ENCODE measurements at regions not wholly inside any gene's neighbourhood (a gene's known extent, or its start where the extent isn't known, plus 50 kb on each side); places are given as distances from the start of the nearest gene placed in this dataset.

DNA sequence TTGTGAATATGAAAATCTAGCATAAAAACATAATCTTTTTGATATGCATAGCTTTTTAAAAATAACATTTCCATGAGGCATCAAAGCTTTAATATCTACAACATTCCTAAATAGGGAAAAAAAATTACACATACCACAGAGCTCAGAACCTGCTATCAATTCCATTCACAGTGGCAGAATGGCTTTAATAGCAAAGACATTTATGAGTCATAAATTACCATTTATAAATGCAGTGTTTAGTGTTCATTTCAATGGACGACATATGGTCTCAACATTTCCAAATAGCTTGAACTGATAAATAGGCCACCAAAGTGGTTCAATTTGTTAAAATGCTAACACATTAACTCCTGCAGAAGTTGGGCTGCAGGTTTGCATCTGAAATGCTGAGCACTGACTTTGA, 600.6 kb upstream of the SETBP1 start:
- H3K4me1 Mint-ChIP-seq (ENCODE audit: low read depth, unreplicated experiment), result peaks cover 22% of the 10 kb centered on the region
- Histone ChIP-seq H2AFZ (ENCODE audit: low read depth, low read length) (no peak overlapping the region), H3K27ac (ENCODE audit: low read depth, low read length) (peak overlapping the region; percentile 79), H4K20me1 (ENCODE audit: insufficient read depth, low read length) (no peaks in the 10 kb centered on the region), H3K9me3 (ENCODE audit: insufficient read depth, low read depth, low read length) (no peaks in the 10 kb centered on the region), H3K4me3 (ENCODE audit: insufficient read depth, low read depth, low read length) (no peak overlapping the region), H3K4me2 (ENCODE audit: low read length) (peak overlapping the region; percentile 73), H3K36me3 (ENCODE audit: insufficient read depth, low read length) (no peaks in the 10 kb centered on the region), H3K9ac (ENCODE audit: low read length) (no peak overlapping the region), H3K79me2 (ENCODE audit: insufficient read depth, low read length) (no peaks in the 10 kb centered on the region), H3K4me1 (ENCODE audit: insufficient read depth, low read length) (peaks cover 12% of the 10 kb centered on the region), H3K27me3 (ENCODE audit: insufficient read depth, low read length) (no peaks in the 10 kb centered on the region)
- peak; percentile 57 for DNase-seq (ENCODE audit: low read depth)
- peak; percentile 29 for FAIRE-seq
- no peak overlapping the region for H3K4me3 Mint-ChIP-seq (ENCODE audit: unreplicated experiment)
- H3K36me3 Mint-ChIP-seq (ENCODE audit: low read depth, unreplicated experiment), result no peaks in the 10 kb centered on the region
- peak overlapping the region; percentile 91 for H3K27ac Mint-ChIP-seq (ENCODE audit: unreplicated experiment)
- no peaks in the 10 kb centered on the region for H3K27me3 Mint-ChIP-seq (ENCODE audit: low read depth, unreplicated experiment)
- TF ChIP-seq EZH2 (IDR thresholded peaks at IDR 0.05; ENCODE audit: insufficient read depth, low read length), result no peak
- TF ChIP-seq, protein P1, sequence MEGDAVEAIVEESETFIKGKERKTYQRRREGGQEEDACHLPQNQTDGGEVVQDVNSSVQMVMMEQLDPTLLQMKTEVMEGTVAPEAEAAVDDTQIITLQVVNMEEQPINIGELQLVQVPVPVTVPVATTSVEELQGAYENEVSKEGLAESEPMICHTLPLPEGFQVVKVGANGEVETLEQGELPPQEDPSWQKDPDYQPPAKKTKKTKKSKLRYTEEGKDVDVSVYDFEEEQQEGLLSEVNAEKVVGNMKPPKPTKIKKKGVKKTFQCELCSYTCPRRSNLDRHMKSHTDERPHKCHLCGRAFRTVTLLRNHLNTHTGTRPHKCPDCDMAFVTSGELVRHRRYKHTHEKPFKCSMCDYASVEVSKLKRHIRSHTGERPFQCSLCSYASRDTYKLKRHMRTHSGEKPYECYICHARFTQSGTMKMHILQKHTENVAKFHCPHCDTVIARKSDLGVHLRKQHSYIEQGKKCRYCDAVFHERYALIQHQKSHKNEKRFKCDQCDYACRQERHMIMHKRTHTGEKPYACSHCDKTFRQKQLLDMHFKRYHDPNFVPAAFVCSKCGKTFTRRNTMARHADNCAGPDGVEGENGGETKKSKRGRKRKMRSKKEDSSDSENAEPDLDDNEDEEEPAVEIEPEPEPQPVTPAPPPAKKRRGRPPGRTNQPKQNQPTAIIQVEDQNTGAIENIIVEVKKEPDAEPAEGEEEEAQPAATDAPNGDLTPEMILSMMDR (IDR thresholded peaks at IDR 0.05; ENCODE audit: insufficient read depth, low read depth, low read length), result no peak
- no peaks in the 10 kb centered on the region for H3K9me3 Mint-ChIP-seq (ENCODE audit: unreplicated experiment)

DNA sequence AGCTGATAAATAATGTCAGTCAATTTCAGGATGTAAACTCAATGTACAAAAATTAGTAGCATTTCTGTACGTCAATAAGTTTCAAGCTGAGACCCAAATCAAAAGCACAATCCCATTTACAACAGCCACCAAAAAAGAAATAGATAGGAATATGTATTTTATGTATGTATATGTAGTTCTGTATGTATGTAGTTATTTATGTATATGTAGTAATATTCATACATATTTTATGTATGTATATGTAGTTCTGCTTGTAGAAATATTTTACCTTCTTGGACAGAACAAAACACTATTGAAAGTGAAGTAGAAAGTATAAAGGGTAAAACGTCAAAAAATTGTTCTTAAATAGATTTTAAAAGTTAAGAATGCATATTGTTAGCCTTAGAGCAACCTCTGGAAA, 591.0 kb upstream of the SETBP1 start:
- Mint-ChIP-seq H3K4me3 (ENCODE audit: unreplicated experiment) (no peak overlapping the region), H3K36me3 (ENCODE audit: low read depth, unreplicated experiment) (no peaks in the 10 kb centered on the region), H3K27ac (ENCODE audit: unreplicated experiment) (no peak overlapping the region), H3K27me3 (ENCODE audit: low read depth, unreplicated experiment) (no peaks in the 10 kb centered on the region), H3K4me1 (ENCODE audit: low read depth, unreplicated experiment) (no peaks in the 10 kb centered on the region), H3K9me3 (ENCODE audit: unreplicated experiment) (no peaks in the 10 kb centered on the region)
- Histone ChIP-seq H3K4me2 (ENCODE audit: low read length) (no peak overlapping the region), H3K9ac (ENCODE audit: low read length) (no peak overlapping the region), H3K4me1 (ENCODE audit: insufficient read depth, low read length) (no peaks in the 10 kb centered on the region), H3K79me2 (ENCODE audit: insufficient read depth, low read length) (no peaks in the 10 kb centered on the region), H3K27me3 (ENCODE audit: insufficient read depth, low read length) (no peaks in the 10 kb centered on the region), H3K4me3 (ENCODE audit: insufficient read depth, low read depth, low read length) (no peak overlapping the region), H3K9me3 (ENCODE audit: insufficient read depth, low read depth, low read length) (no peaks in the 10 kb centered on the region), H3K27ac (ENCODE audit: low read depth, low read length) (no peak overlapping the region), H4K20me1 (ENCODE audit: insufficient read depth, low read length) (no peaks in the 10 kb centered on the region), H3K36me3 (ENCODE audit: insufficient read depth, low read length) (no peaks in the 10 kb centered on the region), H2AFZ (ENCODE audit: low read depth, low read length) (no peak overlapping the region)
- TF ChIP-seq, protein P1 (IDR thresholded peaks at IDR 0.05; ENCODE audit: insufficient read depth, low read depth, low read length), result no peak
- TF ChIP-seq EZH2 (IDR thresholded peaks at IDR 0.05; ENCODE audit: insufficient read depth, low read length), result no peak
- no peak for DNase-seq (ENCODE audit: low read depth)
- FAIRE-seq, result no peak

DNA sequence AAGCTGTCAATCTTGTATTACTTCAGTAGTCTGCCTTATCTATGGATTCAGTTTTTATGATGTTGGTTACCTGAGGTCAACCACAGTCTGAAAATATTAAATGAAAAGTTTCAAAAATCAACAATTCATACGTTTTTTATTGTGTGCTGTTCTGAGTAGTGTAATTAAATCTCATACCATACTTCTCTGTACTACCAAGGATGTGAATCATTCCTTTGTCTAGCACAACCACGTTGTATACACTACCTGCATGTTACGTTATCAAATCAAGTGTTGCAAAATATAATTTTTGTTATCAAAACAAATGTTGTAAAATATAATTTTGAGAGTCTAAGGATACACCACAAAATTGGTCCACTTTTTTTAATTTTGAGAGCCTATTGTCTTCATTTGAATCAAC, 590.2 kb upstream of the SETBP1 start:
- no peak for TF ChIP-seq EZH2 (IDR thresholded peaks at IDR 0.05; ENCODE audit: insufficient read depth, low read length)
- TF ChIP-seq, protein P1 (IDR thresholded peaks at IDR 0.05; ENCODE audit: insufficient read depth, low read depth, low read length), result no peak
- no peaks in the 10 kb centered on the region for H4K20me1 ChIP-seq (ENCODE audit: insufficient read depth, low read length)
- no peaks in the 10 kb centered on the region for H3K36me3 ChIP-seq (ENCODE audit: insufficient read depth, low read length)
- no peak overlapping the region for H3K4me3 ChIP-seq (ENCODE audit: insufficient read depth, low read depth, low read length)
- no peaks in the 10 kb centered on the region for H3K27me3 Mint-ChIP-seq (ENCODE audit: low read depth, unreplicated experiment)
- no peaks in the 10 kb centered on the region for H3K36me3 Mint-ChIP-seq (ENCODE audit: low read depth, unreplicated experiment)
- H3K4me3 Mint-ChIP-seq (ENCODE audit: unreplicated experiment), result no peak overlapping the region
- no peak overlapping the region for H3K9ac ChIP-seq (ENCODE audit: low read length)
- DNase-seq (ENCODE audit: low read depth) (no peak), FAIRE-seq (no peak)
- no peak overlapping the region for H3K27ac ChIP-seq (ENCODE audit: low read depth, low read length)
- peaks cover 2% of the 10 kb centered on the region for H3K9me3 Mint-ChIP-seq (ENCODE audit: unreplicated experiment)
- no peaks in the 10 kb centered on the region for H3K27me3 ChIP-seq (ENCODE audit: insufficient read depth, low read length)
- H3K27ac Mint-ChIP-seq (ENCODE audit: unreplicated experiment), result no peak overlapping the region
- no peaks in the 10 kb centered on the region for H3K4me1 ChIP-seq (ENCODE audit: insufficient read depth, low read length)
- H3K9me3 ChIP-seq (ENCODE audit: insufficient read depth, low read depth, low read length), result no peaks in the 10 kb centered on the region
- no peaks in the 10 kb centered on the region for H3K4me1 Mint-ChIP-seq (ENCODE audit: low read depth, unreplicated experiment)
- no peak overlapping the region for H3K4me2 ChIP-seq (ENCODE audit: low read length)
- no peak overlapping the region for H2AFZ ChIP-seq (ENCODE audit: low read depth, low read length)
- no peaks in the 10 kb centered on the region for H3K79me2 ChIP-seq (ENCODE audit: insufficient read depth, low read length)
